Loucy (cell line): ENCODE measurements at regions not wholly inside any gene's neighbourhood (a gene's known extent, or its start where the extent isn't known, plus 50 kb on each side); places are given as distances from the start of the nearest gene placed in this dataset.

ENCODE experiments used
- H2AFZ ChIP-seq: fragments of 200-600 bp; sonication (generic); 2 replicates; pipeline ENCODE4 v1.6.0; 2016; ENCODE audit warnings: antibody characterized with exemption, mild to moderate bottlenecking, low read length, moderate library complexity
- H3F3A ChIP-seq: fragments of 200-600 bp; 2 replicates; pipeline ENCODE4 v1.6.0; 2016; ENCODE audit warnings: antibody characterized with exemption, low read depth, mild to moderate bottlenecking
- H3K27me3 ChIP-seq: fragments of 200-600 bp; sonication (generic); 2 replicates; pipeline ENCODE4 v1.6.1; 2014; ENCODE audit warnings: low read length, mild to moderate bottlenecking; ENCODE audit not compliant: insufficient read depth, poor library complexity, severe bottlenecking
- H3K36me3 ChIP-seq: fragments of 200-600 bp; sonication (generic); 2 replicates; pipeline ENCODE4 v1.6.1; 2016; ENCODE audit warnings: low read length; ENCODE audit not compliant: insufficient read depth
- H3K4me1 ChIP-seq: fragments of 200-600 bp; sonication (generic); 2 replicates; pipeline ENCODE4 v1.5.1; 2014; ENCODE audit warnings: low read length, mild to moderate bottlenecking; ENCODE audit not compliant: insufficient read depth, poor library complexity, severe bottlenecking
- H3K4me2 ChIP-seq: fragments of 200-600 bp; sonication (generic); 2 replicates; pipeline ENCODE4 v1.6.0; 2014; ENCODE audit warnings: antibody characterized with exemption, low read length, low read depth, mild to moderate bottlenecking; ENCODE audit not compliant: poor library complexity, severe bottlenecking
- H3K4me3 ChIP-seq: fragments of 200-600 bp; sonication (generic); 2 replicates; pipeline ENCODE4 v1.5.1; 2014; ENCODE audit warnings: low read length, mild to moderate bottlenecking, mixed read lengths; ENCODE audit not compliant: poor library complexity, severe bottlenecking
- H3K79me2 ChIP-seq: fragments of 200-600 bp; sonication (generic); 2 replicates; pipeline ENCODE4 v1.6.1; 2014; ENCODE audit warnings: low read length; ENCODE audit not compliant: insufficient read depth
- H3K9ac ChIP-seq: fragments of 200-600 bp; sonication (generic); 2 replicates; pipeline ENCODE4 v1.6.0; 2014; ENCODE audit warnings: mild to moderate bottlenecking, low read depth, low read length, moderate library complexity; ENCODE audit not compliant: poor library complexity, severe bottlenecking
- H3K9me2 ChIP-seq: fragments of 200-600 bp; sonication (generic); replicated peaks from 2 replicates; pipeline ENCODE4 v1.6.1; 2016; ENCODE audit warnings: low read depth, low read length, mixed read lengths
- H3K9me3 ChIP-seq: fragments of 200-600 bp; sonication (generic); 2 replicates; pipeline ENCODE4 v1.6.1; 2014; ENCODE audit warnings: mild to moderate bottlenecking, antibody characterized with exemption, low read length, low read depth; ENCODE audit not compliant: insufficient read depth
- H4K20me1 ChIP-seq: fragments of 200-600 bp; sonication (generic); 2 replicates; pipeline ENCODE4 v1.6.0; 2014; ENCODE audit warnings: antibody characterized with exemption, low read length, mild to moderate bottlenecking; ENCODE audit not compliant: insufficient read depth, poor library complexity, severe bottlenecking
- EZH2phosphoT487 ChIP-seq: fragments of 200-600 bp; IDR thresholded peaks from 2 replicates; pipeline ENCODE4 v1.6.1; 2018; ENCODE audit warnings: antibody characterized with exemption, mild to moderate bottlenecking, moderate library complexity, borderline replicate concordance
- TF ChIP-seq, protein P1 (sequence below): fragments of 200-600 bp; sonication (generic); conservative IDR thresholded peaks from 2 replicates; pipeline ENCODE4 v1.5.1; 2014; ENCODE audit warnings: mild to moderate bottlenecking, antibody characterized with exemption, low read length

GRCh38 chr1:115560027-115560426 is 81.7 kb upstream of the VANGL1 start:
- H3K4me1 ChIP-seq = peaks cover 12% of the 10 kb centered on the region
- TF ChIP-seq, protein P1, sequence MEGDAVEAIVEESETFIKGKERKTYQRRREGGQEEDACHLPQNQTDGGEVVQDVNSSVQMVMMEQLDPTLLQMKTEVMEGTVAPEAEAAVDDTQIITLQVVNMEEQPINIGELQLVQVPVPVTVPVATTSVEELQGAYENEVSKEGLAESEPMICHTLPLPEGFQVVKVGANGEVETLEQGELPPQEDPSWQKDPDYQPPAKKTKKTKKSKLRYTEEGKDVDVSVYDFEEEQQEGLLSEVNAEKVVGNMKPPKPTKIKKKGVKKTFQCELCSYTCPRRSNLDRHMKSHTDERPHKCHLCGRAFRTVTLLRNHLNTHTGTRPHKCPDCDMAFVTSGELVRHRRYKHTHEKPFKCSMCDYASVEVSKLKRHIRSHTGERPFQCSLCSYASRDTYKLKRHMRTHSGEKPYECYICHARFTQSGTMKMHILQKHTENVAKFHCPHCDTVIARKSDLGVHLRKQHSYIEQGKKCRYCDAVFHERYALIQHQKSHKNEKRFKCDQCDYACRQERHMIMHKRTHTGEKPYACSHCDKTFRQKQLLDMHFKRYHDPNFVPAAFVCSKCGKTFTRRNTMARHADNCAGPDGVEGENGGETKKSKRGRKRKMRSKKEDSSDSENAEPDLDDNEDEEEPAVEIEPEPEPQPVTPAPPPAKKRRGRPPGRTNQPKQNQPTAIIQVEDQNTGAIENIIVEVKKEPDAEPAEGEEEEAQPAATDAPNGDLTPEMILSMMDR = no peak
- no peak for TF ChIP-seq EZH2phosphoT487
- no peaks in the 10 kb centered on the region for H3K79me2 ChIP-seq
- no peak overlapping the region for H2AFZ ChIP-seq
- no peak overlapping the region for H3K4me3 ChIP-seq
- no peak overlapping the region for H3K9ac ChIP-seq
- H3K27me3 ChIP-seq = no peaks in the 10 kb centered on the region
- H4K20me1 ChIP-seq = no peaks in the 10 kb centered on the region
- no peaks in the 10 kb centered on the region; the same call in 1 of the 2 replicates for H3F3A ChIP-seq
- H3K4me2 ChIP-seq = no peak overlapping the region
- H3K36me3 ChIP-seq = no peaks in the 10 kb centered on the region
- no peaks in the 10 kb centered on the region for H3K9me2 ChIP-seq
- no peaks in the 10 kb centered on the region for H3K9me3 ChIP-seq

- Histone ChIP-seq H3K79me2 (no peaks in the 10 kb centered on the region), H3K9me3 (no peaks in the 10 kb centered on the region), H2AFZ (no peak overlapping the region), H3K36me3 (no peaks in the 10 kb centered on the region), H3K4me2 (no peak overlapping the region), H3K9me2 (no peaks in the 10 kb centered on the region), H3K4me1 (peaks cover 18% of the 10 kb centered on the region), H3F3A (no peaks in the 10 kb centered on the region), H3K9ac (no peak overlapping the region), H4K20me1 (no peaks in the 10 kb centered on the region), H3K27me3 (no peaks in the 10 kb centered on the region), H3K4me3 (no peak overlapping the region)
- TF ChIP-seq, protein P1 = no peak
- no peak for TF ChIP-seq EZH2phosphoT487
These were observed 83.5 kb upstream of the VANGL1 start for GRCh38 chr1:115558275-115558674.

DNA sequence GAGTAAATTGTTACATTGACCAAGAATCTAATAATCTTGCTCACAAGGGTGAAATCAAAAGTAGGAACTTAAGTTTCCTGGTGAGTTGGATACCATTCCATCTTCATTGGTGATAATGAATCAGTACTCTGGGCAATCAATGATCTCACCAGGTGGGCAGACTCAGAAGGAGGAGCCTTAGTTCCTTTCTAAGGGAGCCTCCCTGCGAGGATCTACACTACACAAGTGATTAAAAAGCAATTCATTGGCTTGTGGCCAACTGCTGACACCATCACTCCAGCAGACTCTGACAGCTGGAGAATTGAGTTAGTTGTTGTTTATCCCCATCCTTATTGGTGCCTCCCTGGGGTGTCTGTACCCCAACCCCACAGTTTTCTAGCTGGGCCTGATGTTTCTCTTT is 84.1 kb upstream of the VANGL1 start:
- Histone ChIP-seq H3K36me3 (no peaks in the 10 kb centered on the region), H2AFZ (no peak overlapping the region), H3K9me3 (no peaks in the 10 kb centered on the region), H3K9me2 (no peaks in the 10 kb centered on the region), H3K79me2 (no peaks in the 10 kb centered on the region), H3K4me1 (peaks cover 19% of the 10 kb centered on the region), H3K4me3 (no peak overlapping the region), H3K9ac (no peak overlapping the region), H3K4me2 (no peak overlapping the region), H4K20me1 (no peaks in the 10 kb centered on the region), H3K27me3 (no peaks in the 10 kb centered on the region), H3F3A (no peaks in the 10 kb centered on the region)
- no peak for TF ChIP-seq EZH2phosphoT487
- TF ChIP-seq, protein P1 = no peak
